Effector memory CD8-positive, alpha-beta T cell (primary cell): ENCODE measurements at regions not wholly inside any gene's neighbourhood (a gene's known extent, or its start where the extent isn't known, plus 50 kb on each side); places are given as distances from the start of the nearest gene placed in this dataset.
A peak's percentile ranks its signal among the peaks of the same experiment; 100 is the strongest.

Source experiments
- ATAC-seq: fragments of 150-1000 bp; cut with Tn5 transposase; replicated peaks from 2 replicates; pipeline ENCODE4 v1.10.0; 2021; ENCODE audit warnings: mild to moderate bottlenecking, moderate library complexity
- DNase-seq, 3 experiments: peaks; one replicate each; pipeline ENCODE4 v3.0.0; 2021
- H3K27ac Mint-ChIP-seq, 2 donors: one replicate each; pipeline ENCODE4 v1.8.0; 2022; ENCODE audit warnings: mild to moderate bottlenecking in 2 of 2, mixed read lengths in 2 of 2, moderate library complexity in 2 of 2
- H3K27me3 Mint-ChIP-seq, 2 donors: one replicate each; pipeline ENCODE4 v1.8.0; 2022; ENCODE audit warnings: mixed read lengths in 2 of 2
- H3K36me3 Mint-ChIP-seq: one replicate; pipeline ENCODE4 v1.8.0; 2022; ENCODE audit warnings: mild to moderate bottlenecking, moderate library complexity, mixed read lengths; ENCODE audit not compliant: insufficient read depth
- H3K4me1 Mint-ChIP-seq, 2 donors: one replicate each; pipeline ENCODE4 v1.8.0; 2022; ENCODE audit warnings: low read depth in 2 of 2, mixed read lengths in 2 of 2
- H3K4me3 Mint-ChIP-seq, 2 donors: one replicate each; pipeline ENCODE4 v1.8.0; 2022; ENCODE audit warnings: mild to moderate bottlenecking in 2 of 2, mixed read lengths in 2 of 2, moderate library complexity in 2 of 2
- H3K9me3 Mint-ChIP-seq, 2 donors: one replicate each; pipeline ENCODE4 v1.8.0; 2022; ENCODE audit warnings: mixed read lengths in 2 of 2

DNA sequence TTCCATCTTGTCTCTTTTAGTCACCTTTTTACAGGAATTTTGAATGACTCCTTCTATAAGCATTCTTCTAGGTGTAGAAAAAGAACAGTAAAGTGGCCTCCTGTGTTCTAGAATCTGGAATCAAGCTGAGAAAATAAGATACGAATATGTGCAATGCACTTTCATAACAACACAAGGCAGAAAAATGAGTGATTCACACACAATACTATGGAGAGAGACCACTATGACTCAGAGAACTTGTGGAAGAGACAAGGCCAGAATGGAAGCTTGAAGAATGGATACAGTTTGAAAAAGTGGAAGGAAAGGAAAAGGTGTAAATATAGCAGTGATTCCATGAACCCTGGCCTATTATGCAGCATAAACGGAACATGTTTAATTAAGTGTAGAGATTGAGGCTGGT lies 57.1 kb upstream of the SAMSN1 start:
- H3K4me3 Mint-ChIP-seq = peak overlapping the region; percentile 32 to 78
- no peaks in the 10 kb centered on the region for H3K27me3 Mint-ChIP-seq
- H3K36me3 Mint-ChIP-seq = no peaks in the 10 kb centered on the region
- no peaks in the 10 kb centered on the region for H3K9me3 Mint-ChIP-seq
- H3K4me1 Mint-ChIP-seq = peaks cover 8 to 22% of the 10 kb centered on the region in 2 donors
- DNase-seq (no peak), ATAC-seq (no peak)
- H3K27ac Mint-ChIP-seq = peak overlapping the region; percentile 1 to 20

DNA sequence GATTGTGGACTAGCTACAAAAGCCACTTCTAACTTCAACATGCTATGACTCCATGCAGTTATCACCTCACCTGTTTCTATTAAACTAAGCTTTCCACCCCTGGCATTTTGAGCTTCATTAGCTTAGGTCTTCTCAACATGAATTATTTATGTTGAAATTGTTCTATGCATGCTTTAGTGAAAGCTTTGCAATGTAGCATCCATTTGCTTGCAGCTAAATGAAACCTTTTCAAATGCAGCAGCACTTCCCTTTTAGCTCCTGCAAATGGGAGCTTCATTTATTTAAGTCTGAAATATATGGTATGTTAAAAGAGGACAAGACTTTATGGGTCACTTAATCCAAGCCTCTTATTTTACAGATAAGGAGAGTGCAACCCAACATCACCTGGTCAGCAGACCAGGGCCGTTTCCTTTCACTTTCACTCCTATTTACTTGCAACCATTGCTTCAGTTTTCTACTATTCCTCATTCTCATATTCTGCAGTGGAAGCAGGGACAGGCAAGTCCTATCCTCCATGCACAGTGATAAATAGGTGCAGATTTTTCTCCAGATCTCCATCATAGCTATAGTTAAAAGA lies 56.4 kb upstream of the SAMSN1 start:
- Mint-ChIP-seq H3K4me3 (peak overlapping the region; percentile 32 to 78), H3K9me3 (no peaks in the 10 kb centered on the region), H3K27me3 (no peaks in the 10 kb centered on the region), H3K27ac (peak overlapping the region; percentile 20 to 49), H3K36me3 (no peaks in the 10 kb centered on the region), H3K4me1 (peaks cover 8 to 19% of the 10 kb centered on the region in 2 donors)
- DNase-seq = no peak
- ATAC-seq = peak; percentile 59

DNA sequence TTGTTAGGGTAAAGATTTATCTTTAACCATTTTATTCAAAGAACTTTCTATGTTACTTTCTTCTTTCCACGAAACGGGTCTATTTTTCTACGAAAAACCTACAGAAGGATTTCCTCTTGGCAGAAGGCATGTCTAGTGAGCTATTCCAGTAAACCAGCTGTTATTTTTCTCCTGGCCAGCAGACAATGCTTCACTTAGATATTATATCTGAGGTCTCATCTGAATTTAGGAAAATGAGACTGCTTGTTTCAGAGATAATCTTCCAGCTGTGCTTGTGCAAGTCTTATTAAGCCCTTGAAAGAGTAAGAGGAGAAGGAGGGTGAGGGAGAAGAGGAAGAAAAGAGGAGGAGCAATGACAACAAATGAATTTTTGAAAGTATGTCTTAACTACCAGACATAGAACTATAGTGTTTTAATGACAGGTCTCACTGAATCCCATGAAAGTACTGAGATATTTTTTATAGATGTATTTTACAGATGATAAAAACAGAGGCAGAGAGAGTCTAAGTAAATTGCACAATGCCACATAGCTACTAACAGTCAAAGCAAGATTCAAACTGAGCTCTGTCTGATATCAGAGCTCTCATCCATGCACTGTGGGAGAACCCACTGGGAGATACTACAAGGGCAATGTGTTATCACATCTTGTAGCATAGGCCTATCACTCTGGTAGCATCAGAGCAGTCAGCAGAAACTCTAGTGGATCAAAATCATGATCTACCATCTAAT lies 54.6 kb upstream of the SAMSN1 start:
- no peaks in the 10 kb centered on the region for H3K9me3 Mint-ChIP-seq
- peak overlapping the region in 1 of 2 donors; percentile 2 for H3K4me3 Mint-ChIP-seq
- no peak for DNase-seq
- ATAC-seq = no peak
- H3K4me1 Mint-ChIP-seq = peaks cover 8 to 19% of the 10 kb centered on the region in 2 donors
- H3K27ac Mint-ChIP-seq = no peak overlapping the region
- H3K27me3 Mint-ChIP-seq = no peaks in the 10 kb centered on the region
- no peaks in the 10 kb centered on the region for H3K36me3 Mint-ChIP-seq

DNA sequence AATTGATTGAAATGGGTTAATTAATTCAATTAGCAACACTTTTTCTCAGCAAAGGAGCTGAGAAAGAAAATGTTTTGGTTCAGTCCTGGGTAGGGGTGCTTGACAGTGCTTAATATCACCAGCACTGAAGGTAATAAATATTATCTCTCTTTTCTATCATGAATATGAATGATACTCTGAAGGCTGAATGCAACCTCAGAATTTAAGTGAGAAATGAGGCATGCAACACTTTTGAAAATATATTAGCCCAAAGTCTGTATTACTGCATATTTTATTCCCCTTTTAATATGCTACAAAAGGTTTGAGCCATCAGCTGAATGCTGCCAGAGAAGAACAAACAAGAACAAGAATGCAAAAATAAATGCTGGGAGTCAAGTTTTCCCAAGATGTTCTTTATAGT lies 52.0 kb upstream of the SAMSN1 start:
- no peaks in the 10 kb centered on the region for H3K27me3 Mint-ChIP-seq
- peaks cover 7 to 15% of the 10 kb centered on the region in 2 donors for H3K4me1 Mint-ChIP-seq
- H3K9me3 Mint-ChIP-seq = peaks cover 0 to 7% of the 10 kb centered on the region in 2 donors
- no peak overlapping the region for H3K27ac Mint-ChIP-seq
- no peaks in the 10 kb centered on the region for H3K36me3 Mint-ChIP-seq
- H3K4me3 Mint-ChIP-seq = no peak overlapping the region
- no peak for DNase-seq
- ATAC-seq = no peak
